RPMI8226 (cell line): ENCODE measurements at regions not wholly inside any gene's neighbourhood (a gene's known extent, or its start where the extent isn't known, plus 50 kb on each side); places are given as distances from the start of the nearest gene placed in this dataset.
A peak's percentile ranks its signal among the peaks of the same experiment; 100 is the strongest.
"Not testable (repeated sequence)": the region's sequence is repeated elsewhere in the genome, so short reads cannot be mapped to it uniquely, and the experiment has no call there.

Experiments used
- DNase-seq: peaks from one replicate; pipeline ENCODE4 v3.0.0-alpha.2; 2015

DNA sequence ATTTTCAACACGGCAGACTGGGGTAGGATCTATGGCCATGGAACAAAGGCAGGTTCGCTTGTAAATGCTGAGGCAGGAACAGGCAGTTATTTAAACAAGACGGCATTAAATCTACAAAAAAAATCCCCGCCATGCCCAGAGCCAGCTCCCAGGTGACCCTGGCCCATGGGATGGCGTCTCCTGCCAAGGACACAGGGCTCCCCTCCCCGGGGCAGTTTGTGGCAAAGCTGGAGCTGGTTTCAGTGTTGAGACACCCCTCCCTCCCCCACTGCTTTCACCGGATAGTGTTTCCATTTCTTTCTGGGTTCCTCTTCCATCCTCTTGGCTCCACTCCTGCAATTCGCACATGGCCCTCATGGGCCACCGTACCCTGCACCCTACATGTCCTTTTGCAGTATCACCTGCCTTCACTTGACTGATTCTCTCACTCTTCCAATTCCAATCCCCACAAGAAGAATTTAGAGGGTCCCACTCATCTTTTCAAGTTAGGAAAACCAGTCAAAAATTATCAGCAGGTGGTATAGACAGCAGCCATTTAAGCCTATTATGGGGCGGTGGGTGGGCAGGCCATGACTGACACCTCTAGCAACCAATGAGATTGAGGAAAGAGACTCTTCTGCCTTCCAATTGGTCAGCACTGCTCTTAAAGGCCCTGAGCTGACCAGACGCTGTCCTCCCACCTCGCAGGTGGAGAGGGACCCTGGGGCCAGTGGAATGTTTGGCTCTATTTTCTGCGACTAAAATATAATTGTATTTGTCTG lies 52.0 kb downstream of the OLIG1 start:
- no peak for DNase-seq

DNA sequence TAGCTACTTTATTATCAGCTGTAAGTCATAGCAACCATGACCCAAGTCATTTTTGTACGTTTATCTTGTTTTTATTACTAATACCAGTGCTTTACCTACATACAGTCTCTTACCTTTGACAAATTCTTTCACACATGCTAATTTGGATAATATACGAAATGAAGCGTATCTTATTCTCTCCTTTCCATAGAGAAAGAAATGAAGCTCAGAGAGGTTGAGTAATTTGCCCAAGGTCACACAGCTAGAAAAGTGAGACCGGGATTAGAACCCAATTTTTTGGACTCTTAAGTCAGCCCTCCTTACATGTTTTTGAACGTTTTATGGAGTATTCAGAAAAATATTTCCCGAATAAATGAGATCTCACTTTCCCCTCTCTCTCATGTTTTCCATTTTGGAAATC lies 52.6 kb downstream of the OLIG1 start:
- DNase-seq: no peak

DNA sequence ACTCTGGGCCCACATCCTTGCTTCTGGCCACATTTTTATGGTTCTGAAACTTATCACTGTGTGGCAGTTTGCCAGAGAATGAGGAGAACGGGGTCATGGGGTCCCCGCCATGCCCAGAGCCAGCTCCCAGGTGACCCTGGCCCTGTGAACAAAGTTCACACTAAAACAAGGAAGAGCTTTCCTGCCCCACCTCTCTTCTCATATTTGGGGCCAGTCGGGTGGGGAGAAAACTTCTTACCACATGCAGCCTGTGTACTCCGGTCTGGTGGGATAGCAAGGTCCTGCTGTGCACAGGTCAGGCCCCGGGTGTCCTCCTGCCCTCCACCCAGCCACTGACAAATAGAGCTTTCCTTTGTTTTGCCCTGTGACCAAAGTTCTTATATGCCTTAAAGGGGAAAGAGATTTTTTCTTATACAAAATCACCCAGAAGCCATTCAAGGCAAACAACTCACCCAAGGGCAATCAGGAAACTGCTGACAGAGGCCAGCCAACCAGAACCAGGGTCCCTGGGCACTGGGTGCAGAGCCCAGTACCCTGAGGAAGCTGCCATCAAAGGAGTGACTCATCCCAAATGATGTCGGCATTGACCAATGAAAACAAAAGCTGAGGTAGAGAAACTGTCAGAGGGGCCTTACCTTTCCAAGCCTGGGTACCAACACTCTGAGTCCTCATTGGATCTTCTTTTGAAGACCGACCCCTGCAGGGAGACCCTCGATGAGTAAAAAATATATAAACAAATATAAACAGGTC lies 53.6 kb downstream of the OLIG1 start:
- DNase-seq: peak; percentile 33

DNA sequence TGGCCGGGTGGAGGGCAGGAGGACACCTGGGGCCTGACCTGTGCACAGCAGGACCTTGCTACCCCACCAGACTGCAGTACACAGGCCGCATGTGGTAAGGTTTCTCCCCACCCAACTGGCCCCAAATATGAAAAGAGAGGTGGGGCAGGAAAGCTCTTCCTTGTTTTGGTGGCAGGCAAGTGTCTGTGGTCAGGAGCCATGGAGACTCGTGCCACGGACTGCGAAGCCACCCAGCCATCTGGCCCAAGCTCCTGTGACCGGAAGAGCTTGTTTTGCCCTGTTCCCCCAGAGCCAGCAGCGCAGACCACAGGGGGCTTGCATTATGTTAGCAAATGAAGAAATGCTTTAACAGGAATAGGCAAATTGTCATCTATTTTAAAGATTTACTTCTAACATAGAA lies 54.9 kb downstream of the OLIG1 start:
- DNase-seq: no peak

DNA sequence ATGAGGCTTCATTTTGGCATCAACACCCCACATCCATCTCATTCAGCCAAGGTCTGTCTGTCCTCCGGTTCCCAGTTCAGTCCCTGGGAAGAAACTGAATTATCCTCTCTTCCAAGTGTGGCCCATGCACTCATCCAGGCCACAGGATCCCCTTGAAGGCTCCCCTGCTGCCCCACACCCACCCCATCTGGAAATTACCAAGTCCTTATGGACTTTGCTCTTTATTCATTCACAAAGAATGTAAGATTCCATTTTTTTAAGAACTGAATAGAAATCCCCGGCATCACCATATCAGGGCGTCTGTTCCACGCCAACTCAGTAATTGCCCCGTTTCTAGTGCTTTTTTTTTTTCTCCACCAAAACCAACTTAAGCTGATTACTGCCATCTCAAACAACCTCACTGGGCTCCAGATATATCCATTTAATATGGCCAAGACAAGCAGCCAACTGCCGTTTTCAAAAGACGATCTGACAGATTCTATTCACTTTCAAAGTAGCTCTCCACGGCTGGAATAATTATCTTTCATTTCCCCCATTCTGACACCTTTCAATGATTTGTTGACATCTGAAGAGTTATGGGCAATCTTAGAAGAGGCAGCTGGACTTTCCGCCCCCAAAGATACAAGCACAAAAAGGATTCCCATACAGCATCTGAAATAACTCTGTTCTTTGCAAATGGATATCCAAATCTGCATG lies 55.9 kb downstream of the OLIG1 start:
- DNase-seq: no peak

DNA sequence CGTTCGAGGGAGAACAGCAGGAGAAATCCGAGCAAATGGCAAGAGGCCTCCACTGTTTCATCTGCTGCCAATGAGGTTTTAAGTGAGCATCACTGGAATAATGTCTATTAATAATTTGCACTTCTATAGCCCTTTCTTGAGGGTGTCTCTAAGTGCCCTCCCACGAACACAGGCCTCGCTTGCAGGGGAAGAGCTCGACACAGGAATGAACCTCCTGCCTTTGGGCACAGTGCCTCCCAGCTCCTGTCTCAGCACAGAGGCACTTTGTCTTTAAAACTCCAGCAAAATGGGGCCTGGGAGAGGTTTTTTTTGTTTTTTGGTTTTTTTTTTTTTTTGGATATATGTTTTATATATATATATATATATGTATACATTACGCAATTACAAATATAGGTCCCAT lies 56.6 kb downstream of the OLIG1 start:
- DNase-seq: no peak

DNA sequence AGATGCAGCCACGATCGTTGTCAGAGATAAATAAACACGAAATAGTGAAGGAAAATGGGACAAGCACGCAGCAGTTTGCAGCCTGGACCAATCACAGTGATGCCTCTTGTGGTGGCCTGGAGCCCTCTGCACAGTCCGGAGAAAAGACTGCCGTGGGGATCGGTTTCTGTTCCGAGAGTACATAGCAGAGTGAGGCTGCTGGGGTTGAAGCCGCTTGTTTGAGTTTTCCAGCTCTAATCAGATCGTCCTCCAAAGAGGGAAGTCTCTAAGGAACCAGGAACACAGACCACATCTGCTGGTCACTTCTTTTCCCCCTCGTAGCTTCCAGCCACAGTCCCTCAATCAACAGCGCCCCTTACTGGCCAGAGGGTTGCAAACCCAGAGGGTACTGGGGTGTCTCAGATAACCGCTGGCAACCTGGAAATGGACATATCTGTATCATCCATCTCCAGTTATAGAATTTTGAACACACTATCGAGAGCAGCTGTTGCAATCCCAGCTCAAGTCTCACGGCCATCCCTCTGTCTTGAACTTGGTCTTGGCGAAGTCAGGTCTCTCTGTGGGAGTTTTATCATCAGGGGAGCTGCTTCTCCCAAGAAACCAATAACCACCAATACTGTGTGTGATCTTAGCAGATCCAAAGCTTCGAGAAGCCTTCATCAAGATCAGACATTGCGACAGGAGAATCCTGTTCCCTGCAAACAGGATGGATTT lies 57.4 kb downstream of the OLIG1 start:
- peak; percentile 83 for DNase-seq

DNA sequence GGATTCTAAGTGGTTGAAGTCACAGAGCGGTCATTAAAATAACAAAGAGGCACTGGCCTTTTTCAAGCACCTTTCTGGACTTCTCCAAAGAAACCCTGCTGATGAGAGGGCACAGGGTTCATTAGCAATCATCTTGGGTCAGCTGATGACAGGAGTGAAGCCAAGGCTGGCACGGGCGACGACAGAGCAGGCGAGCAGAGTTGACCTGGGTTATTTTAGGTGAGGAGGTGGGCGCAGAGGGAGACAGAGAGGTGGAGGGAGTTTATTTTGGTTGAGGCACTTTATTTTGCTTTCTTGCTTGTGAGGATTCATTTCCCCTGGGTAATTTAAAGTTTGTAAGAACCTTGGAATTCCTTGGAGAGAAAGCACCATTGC lies 57.9 kb downstream of the OLIG1 start:
- no peak for DNase-seq

DNA sequence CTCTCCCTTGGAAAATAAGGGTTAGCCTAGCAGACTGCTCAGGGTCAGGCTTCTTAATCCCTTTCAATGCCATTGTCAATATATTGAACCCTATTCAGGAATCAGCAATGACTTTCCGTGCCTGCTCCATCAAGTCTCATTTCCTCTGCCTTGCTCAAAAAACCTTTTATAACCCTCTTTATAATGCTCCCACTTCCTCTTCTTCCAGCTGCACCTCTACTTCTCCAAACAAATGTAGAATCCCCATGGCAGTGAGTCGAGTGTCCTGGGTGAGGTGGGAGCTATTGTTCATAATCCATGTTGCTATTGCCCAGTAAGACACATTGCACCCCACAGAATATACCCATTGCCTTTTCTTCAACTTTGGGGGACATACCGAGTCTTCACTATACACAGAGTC lies 58.6 kb downstream of the OLIG1 start:
- no peak for DNase-seq

DNA sequence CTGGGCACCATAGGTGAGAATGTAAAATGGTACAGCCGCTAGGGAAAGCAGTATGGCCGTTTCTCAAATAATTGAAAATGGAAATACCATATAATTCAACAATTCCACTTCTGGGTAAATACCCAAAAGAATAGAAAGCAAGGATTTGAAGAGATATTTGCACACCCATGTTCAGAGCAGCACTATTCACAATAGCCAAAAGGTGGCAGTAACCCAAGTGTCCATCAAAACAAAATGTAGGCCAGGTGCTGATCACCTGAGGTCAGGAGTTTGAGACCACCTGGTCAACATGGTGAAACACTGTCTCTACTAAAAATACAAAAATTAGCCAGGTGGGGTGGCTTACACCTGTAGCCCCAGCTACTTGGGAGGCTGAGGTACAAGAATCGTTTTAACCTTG lies 62.1 kb downstream of the OLIG1 start:
- DNase-seq: peak; percentile 38

DNA sequence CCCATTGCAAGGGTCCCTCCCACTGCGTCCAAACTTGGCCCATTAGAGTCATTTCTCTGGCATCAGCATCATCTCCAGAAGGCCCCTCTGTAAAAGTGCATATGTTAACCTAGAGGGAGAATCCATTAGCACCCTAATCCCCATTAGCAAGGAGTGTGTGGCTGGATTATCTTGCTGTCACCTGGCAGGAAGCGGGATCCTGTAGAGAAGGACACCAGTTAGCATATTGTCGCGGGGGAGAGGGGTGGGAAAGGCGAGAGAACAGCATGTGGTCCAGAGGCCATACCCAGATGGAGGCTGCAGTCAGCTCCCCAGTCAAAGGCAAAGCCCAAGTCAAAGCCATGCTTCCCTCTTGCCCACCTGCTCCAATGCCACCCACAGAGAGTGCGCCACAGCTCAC lies 64.0 kb downstream of the OLIG1 start:
- DNase-seq: no peak

DNA sequence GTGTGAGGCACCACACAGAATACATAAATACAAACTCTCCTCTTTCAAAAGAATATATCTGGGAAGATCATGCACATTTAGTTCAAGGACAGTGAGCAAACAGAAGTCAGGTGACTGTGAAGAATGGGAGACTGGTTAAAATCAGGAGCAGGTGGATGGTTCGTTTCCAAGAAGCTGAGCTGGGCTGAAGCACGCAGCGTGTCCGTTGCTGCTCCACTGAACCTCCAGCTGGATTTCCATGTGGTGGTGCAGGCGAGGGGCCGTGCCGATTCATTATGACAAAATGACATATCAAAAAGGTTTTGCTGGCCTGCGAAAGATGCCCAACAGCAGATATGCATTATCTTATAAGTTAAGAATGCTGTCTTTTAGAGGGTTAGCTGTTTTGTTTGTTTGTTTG lies 66.0 kb downstream of the OLIG1 start:
- no peak for DNase-seq

DNA sequence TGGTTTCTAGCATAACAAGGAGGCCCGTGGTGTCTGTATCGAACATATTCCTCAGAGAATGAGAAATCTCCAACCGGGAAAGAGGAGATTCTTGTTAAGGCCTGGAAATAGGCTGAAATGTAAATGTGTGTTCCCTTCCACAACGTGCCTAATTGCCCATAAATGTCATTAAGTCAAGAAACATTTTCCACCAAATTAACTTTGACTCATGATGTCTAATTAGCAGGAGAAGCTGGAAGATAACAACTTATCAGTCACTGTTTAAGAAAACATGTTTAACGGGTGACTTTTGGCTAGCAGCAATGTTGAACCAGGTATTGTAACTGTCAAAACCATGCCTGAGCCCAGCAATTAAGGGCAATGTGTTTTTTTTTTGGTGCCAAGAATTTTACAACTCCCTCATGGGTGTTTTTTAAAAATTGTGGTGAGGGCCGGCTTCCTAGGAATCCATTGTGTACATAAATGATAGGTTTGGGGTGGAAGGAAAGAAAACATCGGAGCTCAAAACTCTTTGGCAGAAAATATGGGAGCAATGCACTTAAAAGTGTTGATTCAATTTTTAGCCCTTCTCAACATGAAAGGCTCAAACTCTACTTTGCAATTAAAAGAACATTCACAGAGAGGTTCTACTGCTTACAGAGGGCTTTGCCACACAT lies 67.0 kb downstream of the OLIG1 start:
- no peak for DNase-seq

DNA sequence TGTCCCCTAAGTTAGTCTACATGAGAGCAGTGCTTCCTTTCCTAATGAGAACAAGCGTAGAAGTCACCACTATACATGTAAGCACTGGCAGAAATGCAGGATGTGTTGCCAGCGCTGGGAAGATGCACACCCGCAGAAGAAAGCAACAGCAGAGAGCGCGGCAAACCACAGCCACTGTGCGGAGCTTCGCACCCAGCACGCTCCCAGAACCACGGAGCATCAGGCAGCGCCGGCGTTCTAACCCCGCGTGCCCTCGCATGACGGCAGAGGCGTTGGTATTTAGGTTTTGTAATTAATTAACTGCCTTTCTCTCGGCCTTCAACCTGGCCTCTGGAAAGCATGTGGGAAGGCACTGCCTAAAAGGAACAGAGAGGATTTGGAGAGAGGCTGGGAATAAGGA lies 69.1 kb downstream of the OLIG1 start:
- DNase-seq: no peak

DNA sequence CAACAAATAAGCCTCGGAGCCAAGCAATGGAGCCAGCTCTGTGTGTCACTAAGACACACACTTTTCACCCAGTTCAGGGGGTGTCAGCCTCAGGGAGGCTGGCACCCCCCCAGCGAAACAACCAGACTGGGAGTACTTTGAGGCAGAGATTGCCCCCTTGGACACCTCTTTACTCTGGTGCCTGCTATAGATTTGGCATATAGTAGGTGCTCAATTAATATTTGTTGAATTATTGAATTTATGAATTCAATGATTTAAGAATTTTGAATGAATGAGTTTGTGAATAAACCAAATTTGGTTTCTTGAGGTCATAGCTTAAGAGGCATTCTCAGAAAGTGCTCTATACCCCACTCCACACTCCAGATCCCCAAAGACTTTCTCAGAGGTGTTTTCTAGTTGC lies 70.3 kb downstream of the OLIG1 start:
- no peak for DNase-seq

DNA sequence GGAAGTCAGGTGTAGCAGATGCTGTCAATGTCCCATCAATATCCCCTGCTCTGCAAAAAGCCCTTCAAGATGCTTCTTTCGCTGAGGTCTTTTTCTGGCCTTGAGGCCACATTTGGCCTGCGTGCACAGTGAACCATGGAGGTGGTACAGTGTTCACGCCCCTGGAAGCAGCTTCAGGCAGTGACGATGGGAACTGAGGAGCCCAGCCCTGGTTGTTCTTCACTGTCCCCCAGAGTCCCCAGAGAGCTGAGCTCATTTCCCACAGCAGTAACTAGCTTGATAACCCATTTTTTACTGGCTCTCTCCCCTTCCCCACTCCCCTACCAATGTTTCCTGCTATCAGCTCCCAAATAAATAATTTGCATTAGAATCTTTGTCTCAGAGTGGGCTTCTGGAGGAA lies 76.5 kb downstream of the OLIG1 start:
- DNase-seq: no peak

DNA sequence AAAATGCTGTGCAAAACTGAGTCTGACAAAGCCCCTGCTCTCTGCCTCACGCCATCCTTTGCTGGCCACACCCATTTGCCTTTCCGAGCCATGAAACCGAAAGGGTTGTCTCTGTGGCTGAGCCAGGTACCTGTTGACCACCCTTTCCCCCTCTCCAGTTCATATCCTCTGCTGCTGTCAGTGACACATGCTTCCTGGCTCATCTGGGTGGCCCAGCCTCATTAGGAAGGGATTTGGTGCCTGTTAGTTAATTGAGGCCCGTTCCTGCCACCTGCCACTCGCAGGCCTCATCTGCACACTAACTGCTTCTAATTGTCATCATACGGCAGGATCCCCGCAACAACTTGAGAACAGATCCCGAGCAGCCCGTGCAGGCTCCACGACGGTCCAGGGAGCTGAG lies 79.2 kb downstream of the OLIG1 start:
- DNase-seq: no peak

DNA sequence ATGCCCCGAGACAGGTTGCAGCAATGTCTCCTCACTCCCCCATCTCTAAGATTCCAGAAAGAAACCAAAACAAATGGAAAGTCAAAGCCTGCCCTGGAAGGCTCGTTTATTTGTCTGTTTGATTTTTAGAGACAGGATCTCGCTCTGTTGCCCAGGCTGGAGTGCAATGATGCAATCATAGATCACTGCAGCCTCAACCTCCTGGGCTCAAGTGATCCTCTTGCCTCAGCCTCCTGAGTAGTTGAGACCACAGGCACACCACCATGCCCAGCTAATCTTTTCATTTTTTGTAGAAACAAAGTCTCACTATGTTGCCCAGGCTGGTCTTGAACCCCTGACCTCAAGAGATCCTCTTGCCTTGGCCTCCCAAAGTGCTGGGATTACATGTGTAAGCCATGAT lies 78.8 kb upstream of the IFNAR2 start:
- not testable (repeated sequence) for DNase-seq

DNA sequence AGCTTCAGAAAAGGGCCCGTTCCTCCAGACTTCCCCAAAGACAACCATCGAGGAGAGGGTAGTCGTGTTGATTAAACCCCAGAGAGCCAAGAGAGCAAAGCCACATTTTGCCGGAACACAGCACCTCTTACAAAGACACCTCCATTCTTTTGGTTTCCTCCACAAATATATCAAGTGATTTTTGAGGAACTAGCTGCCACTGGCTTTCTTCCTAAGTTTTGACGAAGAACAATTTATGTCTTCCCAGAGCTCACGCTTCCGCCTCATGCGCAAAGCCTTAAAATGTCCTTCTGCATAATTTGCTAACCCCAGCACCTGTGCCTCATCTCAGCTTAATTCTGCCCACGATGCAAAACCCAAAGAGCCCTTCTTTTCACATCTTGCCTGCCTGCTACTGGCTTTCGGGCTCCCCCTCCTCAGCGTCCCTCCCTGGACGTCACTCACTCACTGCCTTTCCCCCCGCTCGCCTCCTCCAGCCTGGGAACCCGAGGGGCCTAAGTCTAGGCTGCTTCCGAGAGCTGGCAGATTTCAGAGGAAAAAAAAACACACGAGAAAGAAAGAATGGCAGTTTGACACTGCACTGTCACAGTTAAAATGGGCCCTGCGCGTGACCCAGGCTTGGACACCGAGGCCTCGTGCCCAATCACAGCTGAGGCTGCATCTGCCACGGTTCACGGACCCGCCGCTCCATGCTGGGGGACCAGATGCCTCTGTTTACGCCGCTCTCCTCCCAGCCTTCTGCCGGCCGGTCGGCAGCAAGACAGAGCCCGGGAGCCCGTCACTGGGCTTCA lies 77.6 kb upstream of the IFNAR2 start:
- peak; percentile 41 for DNase-seq

DNA sequence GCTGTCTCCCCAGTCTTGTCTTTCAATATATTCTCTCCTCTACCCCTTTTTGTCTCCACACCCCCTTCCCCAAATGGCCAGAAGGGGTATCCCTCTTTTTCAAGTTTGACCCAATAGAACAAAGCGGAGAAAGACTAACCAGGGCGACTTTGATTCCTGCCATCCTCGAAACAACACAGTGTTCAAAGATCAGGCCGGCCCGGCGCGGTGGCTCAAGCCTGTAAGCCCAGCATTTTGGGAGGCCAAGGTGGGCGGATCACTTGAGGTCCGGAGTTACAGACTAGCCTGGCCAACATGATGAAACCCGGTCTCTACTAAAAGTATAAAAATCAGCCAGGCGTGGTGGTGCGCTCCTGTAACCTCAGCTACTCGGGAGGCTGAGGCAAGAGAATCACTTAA lies 77.0 kb upstream of the IFNAR2 start:
- DNase-seq: no peak

DNA sequence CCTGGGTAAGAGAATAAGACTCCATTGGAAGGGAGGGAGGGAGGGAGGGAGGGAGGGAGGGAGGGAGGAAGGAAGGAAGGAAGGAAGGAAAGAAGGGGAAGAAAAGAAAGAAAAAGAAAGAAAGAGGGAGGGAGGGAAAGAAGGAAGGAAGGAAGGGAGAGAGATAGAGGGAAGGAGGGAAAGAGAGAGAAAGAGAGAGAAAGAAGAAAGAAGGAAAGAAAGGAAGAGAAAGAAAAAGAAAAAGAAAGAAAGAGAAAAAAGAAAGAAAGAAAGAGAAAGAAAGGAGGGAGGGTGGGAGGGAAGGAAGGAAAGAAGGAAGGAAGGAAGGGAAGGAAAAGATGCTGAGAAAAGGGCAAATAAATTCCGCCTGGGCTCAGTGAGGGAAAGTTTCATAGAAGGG lies 74.7 kb upstream of the IFNAR2 start:
- no peak for DNase-seq

DNA sequence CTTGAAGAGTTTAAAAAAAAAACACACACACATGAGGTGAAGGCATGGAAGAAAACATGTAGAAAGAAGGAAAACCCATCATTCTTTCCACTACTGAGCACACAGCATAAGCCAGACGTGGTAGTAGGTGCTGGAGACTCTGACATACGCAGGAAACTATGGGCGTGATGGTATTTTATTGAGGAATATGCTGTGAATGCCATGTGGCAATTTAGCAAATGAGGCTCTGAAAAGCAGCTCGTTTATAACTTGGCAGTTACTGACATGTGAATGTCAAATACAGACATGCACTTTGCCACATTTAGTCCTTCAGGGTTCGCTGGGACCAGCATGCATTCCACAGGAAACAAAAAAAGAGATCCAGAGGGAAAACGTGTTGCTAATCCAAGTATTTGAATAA lies 74.3 kb upstream of the IFNAR2 start:
- no peak for DNase-seq
